SK-N-DZ (cell line): ENCODE measurements at regions not wholly inside any gene's neighbourhood (a gene's known extent, or its start where the extent isn't known, plus 50 kb on each side); places are given as distances from the start of the nearest gene placed in this dataset.
"Not testable (repeated sequence)": the region's sequence is repeated elsewhere in the genome, so short reads cannot be mapped to it uniquely, and the experiment has no call there.

Experiments used
- DNase-seq: peaks from one replicate; pipeline ENCODE4 v3.0.0-alpha.2; 2015; ENCODE audit warnings: low spot score

GRCh38 chr18:1806884-1807615 is 764.3 kb downstream of the METTL4 start:
- no peak for DNase-seq

DNA sequence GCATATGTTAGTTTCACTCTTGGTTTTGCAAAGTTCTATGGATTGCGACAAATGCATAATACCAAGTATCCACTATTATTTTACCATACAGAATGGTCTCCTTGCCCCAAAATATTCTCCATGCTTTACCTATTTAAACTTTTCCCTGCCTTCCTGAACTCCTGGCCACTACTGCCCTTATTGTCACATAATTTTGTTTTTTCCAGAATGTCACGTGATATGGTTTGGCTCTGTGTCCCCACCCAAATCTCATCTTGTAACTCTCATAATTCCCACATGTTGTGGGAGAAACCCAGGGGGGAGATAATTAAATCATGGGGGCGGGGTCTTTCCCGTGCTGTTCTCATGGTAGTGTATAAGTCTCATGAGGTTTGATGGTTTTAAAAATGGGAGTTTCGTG is 760.0 kb downstream of the METTL4 start:
- DNase-seq = no peak

DNA sequence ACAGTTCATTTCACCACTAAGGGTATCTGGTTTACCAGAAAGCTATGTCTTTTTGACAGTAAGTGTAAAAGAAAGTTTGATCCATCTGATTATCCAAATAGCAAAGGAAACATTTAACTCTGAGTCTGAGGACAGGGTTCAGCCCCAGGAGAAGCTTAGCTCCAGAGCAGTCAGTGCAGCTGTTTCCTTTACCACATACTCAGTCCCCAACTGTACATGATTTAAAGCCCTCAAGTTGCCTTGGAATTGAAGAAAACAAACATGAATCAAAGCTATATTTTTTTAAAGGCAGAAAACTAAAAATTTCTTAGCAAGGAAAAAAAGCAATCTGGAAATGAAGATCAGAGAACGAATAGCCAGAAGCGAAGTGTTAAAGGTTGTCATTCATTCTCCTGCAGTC is 746.0 kb downstream of the METTL4 start:
- DNase-seq = no peak

DNA sequence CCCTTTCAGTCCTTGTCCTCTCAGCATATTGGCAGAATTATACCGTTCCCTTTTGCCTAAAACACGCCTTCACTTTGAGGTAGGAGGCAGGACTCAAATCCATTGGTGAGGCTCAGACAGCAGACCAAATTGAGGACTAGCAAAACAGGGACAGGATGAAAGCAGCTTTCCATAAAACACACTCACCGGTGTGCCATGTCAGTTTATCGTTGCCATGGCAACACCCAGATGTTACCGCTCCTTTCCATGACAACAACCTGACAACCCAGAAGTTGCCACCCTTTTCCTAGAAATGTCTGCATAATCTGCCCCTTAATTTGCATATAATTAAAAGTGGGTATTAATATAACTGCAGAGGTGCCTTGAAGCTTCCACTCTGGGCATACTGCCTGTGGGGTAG is 730.4 kb downstream of the METTL4 start:
- no peak for DNase-seq

- DNase-seq = no peak
Measured at GRCh38 chr18:1846640-1847039, 724.7 kb downstream of the METTL4 start.

DNA sequence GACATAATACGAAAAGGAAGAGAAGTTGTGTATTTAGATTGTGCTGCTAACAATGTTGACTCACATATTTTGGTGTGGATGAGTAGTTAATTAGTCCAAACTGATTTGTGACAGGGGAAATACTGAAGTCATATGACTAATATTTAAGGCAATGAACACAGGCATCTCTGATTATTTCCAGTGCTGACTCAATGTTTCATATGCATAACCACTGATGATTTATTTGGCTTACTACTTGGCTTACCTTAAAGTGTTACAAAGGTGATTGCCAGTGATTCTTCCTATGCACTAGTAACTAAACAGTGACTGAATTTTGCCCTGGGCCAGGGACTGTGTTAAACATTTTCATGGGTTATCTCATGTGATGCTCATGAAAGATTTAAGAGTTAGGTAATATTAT is 722.6 kb downstream of the METTL4 start:
- DNase-seq = no peak

- no peak for DNase-seq
Measured at GRCh38 chr18:1849386-1849785, 721.9 kb downstream of the METTL4 start.

- not testable (repeated sequence) for DNase-seq
Measured at GRCh38 chr18:1857281-1857680, 714.0 kb downstream of the METTL4 start.

GRCh38 chr18:1861473-1861872 is 709.8 kb downstream of the METTL4 start:
- DNase-seq = no peak

GRCh38 chr18:1865869-1866268 is 705.4 kb downstream of the METTL4 start:
- no peak for DNase-seq

DNA sequence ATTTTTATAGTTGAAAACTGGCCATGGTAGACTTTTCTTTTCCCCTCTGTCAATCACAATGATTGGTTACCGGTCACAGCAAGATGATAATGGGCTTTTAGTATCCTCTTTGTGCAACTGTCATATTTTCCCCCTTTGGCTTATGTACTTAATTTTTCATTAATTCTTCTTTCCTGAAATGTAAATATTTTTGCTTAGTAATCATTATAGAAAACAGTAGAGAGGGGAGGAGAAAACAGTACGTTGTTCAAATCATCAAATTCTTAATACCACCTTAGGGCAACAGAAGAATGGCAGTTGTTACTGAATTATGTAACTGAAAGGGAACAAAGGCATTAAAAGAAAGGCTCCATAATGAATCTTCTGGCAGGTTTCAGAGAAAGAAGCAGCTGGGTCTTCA is 699.0 kb downstream of the METTL4 start:
- no peak for DNase-seq

GRCh38 chr18:1875219-1875618 is 696.1 kb downstream of the METTL4 start:
- DNase-seq = no peak

DNA sequence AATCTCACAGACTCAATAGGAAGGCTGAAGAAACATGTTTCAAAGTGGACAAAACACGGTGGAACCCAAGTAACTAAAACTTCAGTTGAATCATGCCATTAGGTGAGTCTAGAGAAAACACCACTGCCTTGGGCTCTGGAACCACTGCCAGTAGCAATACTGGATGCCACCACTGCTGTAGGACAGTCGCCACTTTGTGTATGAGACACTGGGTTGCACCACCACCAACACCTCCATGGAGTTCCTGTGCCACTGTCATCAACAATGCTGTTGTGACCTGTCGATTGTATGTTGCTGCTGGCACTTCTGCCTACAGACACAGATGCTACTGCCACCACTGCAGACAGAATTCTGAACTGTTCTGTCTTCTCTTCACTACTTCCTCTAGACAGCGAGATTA is 686.7 kb downstream of the METTL4 start:
- DNase-seq = no peak

DNA sequence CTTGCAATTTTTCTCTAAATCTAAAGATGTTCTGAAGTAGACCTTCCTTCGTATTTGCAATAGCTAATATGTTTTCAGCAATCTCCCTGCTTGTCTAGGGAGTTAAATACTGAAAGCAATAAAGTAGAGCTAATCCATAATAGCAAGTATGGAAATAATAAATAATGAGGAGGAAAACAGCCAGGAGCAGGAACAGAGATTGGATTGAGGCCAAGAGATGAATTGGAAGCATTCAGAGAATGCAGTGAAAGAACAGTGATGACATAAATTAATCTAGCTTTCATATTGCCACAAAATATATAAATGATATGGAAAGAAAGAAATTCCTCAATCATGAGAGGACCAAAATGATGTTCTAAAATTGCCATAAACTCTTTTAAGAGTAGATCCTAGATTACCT is 679.7 kb downstream of the METTL4 start:
- DNase-seq = no peak

DNA sequence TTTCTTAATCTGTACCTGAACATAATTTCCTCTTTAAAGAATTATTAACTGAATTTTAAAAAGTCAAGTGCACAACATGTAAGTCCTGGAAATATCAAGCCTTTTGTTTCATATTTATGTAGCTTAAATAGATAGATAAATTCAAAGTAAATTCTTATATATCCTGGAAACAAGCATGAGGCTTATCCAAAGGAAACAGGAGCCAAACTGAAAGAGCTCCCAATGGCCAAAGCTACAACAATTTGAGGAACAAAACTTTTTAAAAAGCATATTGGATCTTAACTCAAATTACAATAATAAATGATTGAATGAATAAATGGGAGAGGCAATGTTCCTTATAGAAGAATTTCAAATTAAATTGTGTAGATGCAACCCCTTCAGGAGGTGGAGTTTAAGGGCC is 679.1 kb downstream of the METTL4 start:
- DNase-seq = no peak

- DNase-seq = no peak
Measured at GRCh38 chr18:1895456-1896185, 675.7 kb downstream of the METTL4 start.

DNA sequence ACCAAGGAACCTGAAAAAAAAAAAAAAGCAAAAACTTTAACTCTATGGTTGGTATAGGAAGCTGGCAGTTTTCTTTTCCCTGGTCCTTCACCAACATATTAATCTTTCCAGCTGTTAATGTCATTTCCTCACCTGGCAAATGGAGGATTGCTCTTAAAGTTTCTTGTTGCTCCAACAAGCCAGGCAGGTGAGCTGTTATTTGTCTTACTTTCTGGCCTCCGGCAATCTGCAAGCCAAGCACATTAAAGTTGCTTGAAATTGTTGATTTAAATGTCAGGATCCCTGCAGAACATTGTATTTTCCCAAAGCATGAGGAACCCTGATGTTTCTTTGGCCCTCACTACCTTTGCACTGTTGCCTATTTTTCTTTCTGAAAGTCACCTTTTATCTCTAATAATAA is 664.9 kb downstream of the METTL4 start:
- no peak for DNase-seq

DNA sequence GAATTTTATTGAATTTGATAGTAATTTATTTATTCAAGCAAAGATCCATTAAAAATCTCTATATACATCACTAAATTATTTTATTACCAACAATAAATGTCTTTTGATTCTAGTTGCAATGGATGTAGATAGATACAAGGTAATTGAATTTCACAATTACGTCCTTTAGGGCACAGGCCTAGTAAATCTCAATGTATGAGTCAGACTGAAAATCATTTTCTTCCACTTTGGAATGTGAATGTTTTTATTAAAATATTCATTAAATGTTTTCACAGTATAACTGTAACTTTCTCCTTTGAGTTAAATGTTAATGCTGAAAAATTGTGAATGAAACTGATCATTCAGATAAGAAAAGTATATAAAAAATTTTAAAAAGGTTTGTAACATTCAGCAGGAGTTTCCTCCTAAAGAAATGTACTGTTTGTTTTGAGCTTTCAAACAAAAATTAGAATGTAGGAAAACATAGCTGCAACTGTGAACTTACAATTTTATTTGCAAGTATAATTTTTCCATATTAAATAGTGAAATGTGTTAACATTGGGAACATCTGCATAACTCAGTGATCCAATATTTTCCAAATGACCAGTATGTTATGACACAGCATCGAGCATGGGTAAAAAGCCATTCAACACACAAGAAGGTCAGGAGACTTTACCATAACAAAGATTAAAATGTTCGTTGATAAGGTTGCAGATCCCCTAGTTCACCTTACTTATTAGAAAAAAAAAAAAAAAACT is 663.7 kb downstream of the METTL4 start:
- DNase-seq = no peak

GRCh38 chr18:1914489-1914888 is 656.8 kb downstream of the METTL4 start:
- no peak for DNase-seq

DNA sequence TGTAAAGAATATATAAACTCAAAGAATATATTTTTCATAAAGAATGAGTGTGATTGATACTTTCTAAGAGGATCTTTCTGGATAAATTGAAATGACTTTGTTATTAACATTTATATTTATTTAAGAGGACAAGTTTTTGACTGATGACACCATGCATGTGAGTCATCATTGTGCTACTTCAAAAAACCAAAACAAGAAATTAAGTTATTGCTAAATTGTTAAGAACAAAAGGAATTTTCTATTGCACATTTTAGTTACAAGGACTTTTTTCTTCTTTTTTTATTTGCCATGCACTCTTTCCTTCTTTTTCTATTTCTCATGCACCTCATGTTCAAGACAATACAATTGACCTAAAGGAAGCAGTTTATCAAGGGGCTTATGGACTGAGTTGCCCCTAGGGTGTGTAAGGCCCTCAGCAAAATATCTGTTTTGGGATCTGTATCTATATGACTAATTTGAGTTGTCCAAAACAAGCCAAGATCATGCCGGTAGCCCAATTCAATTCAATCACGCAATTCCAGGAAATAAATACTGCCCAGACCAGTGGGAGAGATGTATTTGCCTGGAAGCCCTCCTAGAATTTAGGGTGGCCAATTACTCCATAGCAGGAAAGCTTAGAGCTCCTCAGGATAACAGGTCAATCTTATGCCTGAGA is 654.3 kb downstream of the METTL4 start:
- no peak for DNase-seq

- DNase-seq = no peak
Measured at GRCh38 chr18:1917569-1917968, 653.7 kb downstream of the METTL4 start.

- DNase-seq = no peak
Measured at GRCh38 chr18:1922066-1922465, 649.2 kb downstream of the METTL4 start.
